Peyer's patch (tissue), 4 donors: ENCODE measurements at regions not wholly inside any gene's neighbourhood (a gene's known extent, or its start where the extent isn't known, plus 50 kb on each side); places are given as distances from the start of the nearest gene placed in this dataset.

Source experiments
- DNase-seq, 3 donors: peaks; one replicate each; pipeline ENCODE4 v3.0.0-alpha.2; 2017 to 2019
- H3K27ac ChIP-seq, 4 donors: fragments of 200-600 bp; sonication (generic); one replicate each; pipeline ENCODE4 v1.5.1; 2016 to 2019
- H3K27me3 ChIP-seq, 2 donors: fragments of 200-600 bp; sonication (generic); one replicate each; pipeline ENCODE4 v1.5.1; 2019
- H3K36me3 ChIP-seq, 3 donors: fragments of 200-600 bp; sonication (generic); one replicate each; pipeline ENCODE4 v1.5.1; 2016 to 2019
- H3K4me1 ChIP-seq, 4 donors: fragments of 200-600 bp; sonication (generic); one replicate each; pipeline ENCODE4 v1.5.1; 2016 to 2019
- H3K4me3 ChIP-seq, 4 donors: fragments of 200-600 bp; sonication (generic); 1 replicate in 3 of 4; 2 replicates in 1 of 4; pipeline ENCODE4 v1.5.1; 2016 to 2019; ENCODE audit warnings: mild to moderate bottlenecking in 1 of 4
- H3K9me3 ChIP-seq, 4 donors: fragments of 200-600 bp; sonication (generic); one replicate each; pipeline ENCODE4 v1.5.1; 2016 to 2019; ENCODE audit warnings: mild to moderate bottlenecking in 1 of 4
- CTCF ChIP-seq, 6 experiments: fragments of 450-650 bp in 4 of 6; fragments of 200-600 bp in 2 of 6; sonication (generic) in 1 of 6; IDR thresholded peaks; one replicate each; pipeline ENCODE4 v1.5.1; 2017 to 2019; ENCODE audit warnings: antibody characterized with exemption in 6 of 6, mild to moderate bottlenecking in 3 of 6, moderate library complexity in 1 of 6
- POLR2A ChIP-seq, 2 donors: fragments of 450-650 bp; IDR thresholded peaks; one replicate each; pipeline ENCODE4 v1.5.1; 2017; ENCODE audit warnings: antibody characterized with exemption in 2 of 2, mild to moderate bottlenecking in 2 of 2, moderate library complexity in 2 of 2

GRCh38 chr14:85762526-85762925 is 232.6 kb downstream of the FLRT2 start:
- Histone ChIP-seq H3K4me1 (no peaks in the 10 kb centered on the region), H3K4me3 (no peak overlapping the region), H3K36me3 (no peaks in the 10 kb centered on the region), H3K9me3 (no peaks in the 10 kb centered on the region), H3K27ac (no peak overlapping the region), H3K27me3 (no peaks in the 10 kb centered on the region)
- TF ChIP-seq POLR2A (IDR thresholded peaks at IDR 0.05) (no peak), CTCF (IDR thresholded peaks at IDR 0.05) (no peak)
- DNase-seq: no peak

DNA sequence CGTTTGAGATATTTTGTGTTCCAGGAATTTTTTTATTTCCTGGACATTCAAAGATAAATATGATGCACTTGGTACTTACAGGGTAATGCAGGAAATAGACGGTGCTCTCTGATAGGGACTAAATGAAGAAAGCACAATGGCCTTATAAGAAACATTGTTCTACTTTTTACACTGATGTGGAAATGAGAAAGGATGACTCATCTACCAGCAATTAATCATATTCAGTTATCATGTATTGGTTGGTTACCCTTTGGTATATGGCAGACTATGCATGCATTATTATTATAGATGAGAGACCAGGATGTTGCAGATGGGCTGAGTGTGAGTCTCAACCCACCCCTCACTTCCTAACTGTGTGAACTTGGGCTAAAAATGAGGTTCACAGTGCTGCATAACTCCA is 222.2 kb downstream of the FLRT2 start:
- TF ChIP-seq CTCF (IDR thresholded peaks at IDR 0.05) (no peak), POLR2A (IDR thresholded peaks at IDR 0.05) (no peak)
- no peaks in the 10 kb centered on the region for H3K27me3 ChIP-seq
- H3K36me3 ChIP-seq: no peaks in the 10 kb centered on the region
- H3K9me3 ChIP-seq: no peaks in the 10 kb centered on the region
- no peak overlapping the region for H3K27ac ChIP-seq
- no peaks in the 10 kb centered on the region for H3K4me1 ChIP-seq
- H3K4me3 ChIP-seq: no peak overlapping the region
- DNase-seq: no peak

- Histone ChIP-seq H3K27ac (no peak overlapping the region), H3K27me3 (no peaks in the 10 kb centered on the region), H3K36me3 (no peaks in the 10 kb centered on the region), H3K9me3 (no peaks in the 10 kb centered on the region), H3K4me1 (no peaks in the 10 kb centered on the region), H3K4me3 (no peak overlapping the region)
- DNase-seq: no peak
- TF ChIP-seq CTCF (IDR thresholded peaks at IDR 0.05) (no peak), POLR2A (IDR thresholded peaks at IDR 0.05) (no peak)
Observed at GRCh38 chr14:85744573-85744972, 214.6 kb downstream of the FLRT2 start.

DNA sequence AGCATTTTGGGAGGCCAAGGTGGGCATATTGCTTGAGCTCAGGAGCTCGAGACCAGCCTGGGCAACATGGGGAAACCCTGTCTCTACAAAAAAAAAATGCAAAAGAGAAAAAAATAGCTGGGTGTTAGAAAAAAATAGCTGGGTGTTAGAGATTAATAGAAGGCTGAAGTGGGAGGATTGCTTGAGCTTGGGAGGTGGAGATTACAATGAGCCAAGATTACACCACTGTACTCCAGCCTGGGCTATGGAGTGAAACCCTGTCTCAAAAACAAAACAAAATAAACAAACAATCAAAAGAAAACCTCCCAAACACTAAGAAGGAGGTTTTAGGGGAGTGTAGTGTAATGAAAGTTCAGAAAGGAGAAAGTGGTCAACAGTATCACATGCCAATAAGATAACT is 202.1 kb downstream of the FLRT2 start:
- H3K27me3 ChIP-seq: no peaks in the 10 kb centered on the region
- no peaks in the 10 kb centered on the region for H3K4me1 ChIP-seq
- H3K36me3 ChIP-seq: no peaks in the 10 kb centered on the region
- no peak for DNase-seq
- no peaks in the 10 kb centered on the region for H3K9me3 ChIP-seq
- H3K4me3 ChIP-seq: no peak overlapping the region
- no peak overlapping the region for H3K27ac ChIP-seq
- no peak for TF ChIP-seq CTCF (IDR thresholded peaks at IDR 0.05)
- no peak for TF ChIP-seq POLR2A (IDR thresholded peaks at IDR 0.05)

DNA sequence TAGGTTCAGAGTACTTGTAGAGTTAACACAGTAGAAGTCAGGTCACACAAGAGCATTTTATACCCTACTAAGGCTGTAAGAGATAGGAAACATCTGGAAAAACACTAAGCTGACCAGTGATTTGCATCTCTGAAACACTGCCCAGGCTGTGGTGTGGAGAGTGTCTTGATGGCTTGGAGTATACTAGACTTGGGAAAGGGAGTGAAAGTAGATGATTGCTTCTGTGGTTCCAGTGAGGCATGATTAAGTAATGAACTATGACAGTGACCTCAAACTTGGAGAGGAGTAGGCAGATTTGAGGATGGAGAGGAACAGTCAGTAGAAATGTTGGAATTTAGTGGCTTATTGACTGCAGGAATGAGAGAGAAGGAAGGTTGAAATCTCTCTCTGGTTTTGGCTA is 201.2 kb downstream of the FLRT2 start:
- Histone ChIP-seq H3K4me1 (no peaks in the 10 kb centered on the region), H3K4me3 (no peak overlapping the region), H3K36me3 (no peaks in the 10 kb centered on the region), H3K27me3 (no peaks in the 10 kb centered on the region), H3K27ac (no peak overlapping the region), H3K9me3 (no peaks in the 10 kb centered on the region)
- no peak for DNase-seq
- TF ChIP-seq CTCF (IDR thresholded peaks at IDR 0.05) (no peak), POLR2A (IDR thresholded peaks at IDR 0.05) (no peak)

DNA sequence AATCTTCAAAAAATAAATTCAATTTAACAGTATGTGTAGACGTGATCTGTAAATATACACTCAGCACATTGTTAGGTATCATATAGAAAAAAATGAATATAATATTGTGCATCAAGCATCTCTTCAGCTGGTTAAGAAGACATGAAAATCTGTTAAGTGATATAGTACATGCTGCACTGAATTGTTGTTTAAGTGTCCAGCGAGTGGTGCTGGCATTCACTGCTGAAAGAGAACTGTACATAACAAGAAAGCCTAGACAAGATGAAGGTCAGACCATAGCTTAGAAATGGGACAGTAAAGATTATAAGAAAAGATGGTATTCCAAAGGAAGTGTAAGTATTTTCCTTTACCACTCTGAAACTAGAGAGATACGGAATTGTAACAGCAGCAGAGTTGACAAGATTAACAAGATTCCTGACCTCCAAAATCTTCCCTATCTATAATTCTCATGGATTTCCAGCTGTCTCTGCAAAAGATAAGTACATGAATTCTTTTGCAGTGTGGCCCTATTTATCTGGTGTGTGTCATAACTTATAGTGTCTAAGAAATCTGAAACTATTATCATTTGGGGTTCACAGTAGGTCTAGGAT is 198.6 kb downstream of the FLRT2 start:
- Histone ChIP-seq H3K36me3 (no peaks in the 10 kb centered on the region), H3K9me3 (no peaks in the 10 kb centered on the region), H3K27me3 (no peaks in the 10 kb centered on the region), H3K27ac (no peak overlapping the region), H3K4me3 (no peak overlapping the region), H3K4me1 (no peaks in the 10 kb centered on the region)
- no peak for DNase-seq
- no peak for TF ChIP-seq CTCF (IDR thresholded peaks at IDR 0.05)
